BE2C (cell line): ENCODE measurements at regions not wholly inside any gene's neighbourhood (a gene's known extent, or its start where the extent isn't known, plus 50 kb on each side); places are given as distances from the start of the nearest gene placed in this dataset.

Experiments used
- DNase-seq: peaks from one replicate; pipeline ENCODE4 v3.0.0-alpha.2; 2020
- H3K27me3 ChIP-seq: fragments of 250-450 bp; sonication (Bioruptor Pico); 2 replicates; pipeline ENCODE4 v1.5.1; 2020; ENCODE audit warnings: mild to moderate bottlenecking
- H3K36me3 ChIP-seq: fragments of 250-450 bp; sonication (Bioruptor Pico); 2 replicates; pipeline ENCODE4 v1.5.1; 2020; ENCODE audit warnings: mild to moderate bottlenecking
- H3K4me1 ChIP-seq: fragments of 250-450 bp; sonication (Bioruptor Pico); 2 replicates; pipeline ENCODE4 v1.5.1; 2020
- H3K4me3 ChIP-seq: 2 replicates; pipeline ENCODE4 v1.5.1; 2011; ENCODE audit warnings: low read depth, low read length
- H3K9me3 ChIP-seq: fragments of 250-450 bp; sonication (Bioruptor Pico); 2 replicates; pipeline ENCODE4 v1.5.1; 2020
- TF ChIP-seq, protein P1 (sequence below): IDR thresholded peaks from 2 replicates; pipeline ENCODE4 v1.5.1; 2012; ENCODE audit warnings: mild to moderate bottlenecking, low read depth, low read length

DNA sequence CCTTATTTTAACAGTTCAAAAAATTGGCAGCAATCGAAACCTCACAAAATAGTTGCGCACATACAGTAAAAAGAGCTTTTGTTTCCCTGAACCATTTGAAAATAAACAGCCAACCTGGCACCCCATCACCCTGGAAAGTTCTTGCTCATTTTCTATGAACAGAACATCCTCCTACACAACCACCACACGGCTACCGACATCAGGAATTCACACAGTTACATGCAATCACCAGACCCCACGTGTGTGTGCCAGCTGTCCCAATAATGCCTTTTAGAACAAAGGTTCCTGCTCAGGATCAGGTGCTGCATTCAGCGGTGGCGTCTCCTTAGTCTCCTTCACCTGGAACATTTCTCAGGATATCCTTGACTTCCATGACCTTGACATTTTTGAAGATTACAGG, 186.5 kb downstream of the KLF13 start:
- H3K27me3 ChIP-seq, result peaks cover 5% of the 10 kb centered on the region; the same call in 1 of the 2 replicates
- H3K4me1 ChIP-seq, result no peaks in the 10 kb centered on the region
- H3K36me3 ChIP-seq, result no peaks in the 10 kb centered on the region
- no peak overlapping the region for H3K4me3 ChIP-seq
- TF ChIP-seq, protein P1, sequence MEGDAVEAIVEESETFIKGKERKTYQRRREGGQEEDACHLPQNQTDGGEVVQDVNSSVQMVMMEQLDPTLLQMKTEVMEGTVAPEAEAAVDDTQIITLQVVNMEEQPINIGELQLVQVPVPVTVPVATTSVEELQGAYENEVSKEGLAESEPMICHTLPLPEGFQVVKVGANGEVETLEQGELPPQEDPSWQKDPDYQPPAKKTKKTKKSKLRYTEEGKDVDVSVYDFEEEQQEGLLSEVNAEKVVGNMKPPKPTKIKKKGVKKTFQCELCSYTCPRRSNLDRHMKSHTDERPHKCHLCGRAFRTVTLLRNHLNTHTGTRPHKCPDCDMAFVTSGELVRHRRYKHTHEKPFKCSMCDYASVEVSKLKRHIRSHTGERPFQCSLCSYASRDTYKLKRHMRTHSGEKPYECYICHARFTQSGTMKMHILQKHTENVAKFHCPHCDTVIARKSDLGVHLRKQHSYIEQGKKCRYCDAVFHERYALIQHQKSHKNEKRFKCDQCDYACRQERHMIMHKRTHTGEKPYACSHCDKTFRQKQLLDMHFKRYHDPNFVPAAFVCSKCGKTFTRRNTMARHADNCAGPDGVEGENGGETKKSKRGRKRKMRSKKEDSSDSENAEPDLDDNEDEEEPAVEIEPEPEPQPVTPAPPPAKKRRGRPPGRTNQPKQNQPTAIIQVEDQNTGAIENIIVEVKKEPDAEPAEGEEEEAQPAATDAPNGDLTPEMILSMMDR, result no peak
- DNase-seq, result no peak
- H3K9me3 ChIP-seq, result no peaks in the 10 kb centered on the region

DNA sequence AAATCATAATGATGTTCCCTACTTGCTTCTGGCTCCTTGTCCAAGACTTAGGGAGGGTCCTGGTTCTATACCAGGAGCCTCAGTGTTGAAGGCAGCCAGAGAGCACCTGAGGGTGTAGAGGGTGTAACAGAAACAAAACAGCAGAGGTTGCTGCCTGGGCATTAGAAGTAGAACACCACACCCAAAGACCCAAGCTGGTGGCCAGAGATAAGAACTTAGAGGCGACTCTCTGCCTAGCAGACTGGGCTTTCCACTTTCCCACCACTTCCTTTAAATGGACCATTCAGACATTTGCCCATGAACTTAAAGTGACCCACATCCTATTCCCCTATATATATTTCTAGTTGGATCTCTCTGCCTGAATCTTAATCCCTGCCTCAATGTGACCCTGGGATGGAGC, 189.8 kb downstream of the KLF13 start:
- H3K36me3 ChIP-seq, result no peaks in the 10 kb centered on the region
- TF ChIP-seq, protein P1, result no peak
- no peak for DNase-seq
- no peaks in the 10 kb centered on the region for H3K4me1 ChIP-seq
- H3K9me3 ChIP-seq, result no peaks in the 10 kb centered on the region
- peaks cover 5% of the 10 kb centered on the region; the same call in 1 of the 2 replicates for H3K27me3 ChIP-seq
- no peak overlapping the region for H3K4me3 ChIP-seq

DNA sequence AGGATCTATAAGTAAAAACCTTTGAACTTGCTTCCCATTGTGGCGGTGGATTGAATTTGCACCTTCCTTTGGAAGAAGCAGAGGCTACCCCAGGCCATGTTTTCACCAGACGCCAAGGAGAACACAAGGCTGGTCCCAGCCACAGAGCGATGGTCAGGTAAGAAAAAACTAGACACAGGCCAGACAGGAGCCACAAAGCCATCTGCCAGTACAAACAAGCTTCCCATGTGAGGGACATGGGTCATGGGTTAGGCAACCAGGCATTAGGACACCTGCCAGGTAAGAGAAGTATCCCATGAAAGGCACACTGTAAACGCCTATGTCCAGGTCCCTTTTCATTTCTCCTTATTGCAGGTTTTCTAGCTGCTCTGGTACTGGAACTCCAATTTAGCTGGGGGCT, 190.2 kb downstream of the KLF13 start:
- peaks cover 5% of the 10 kb centered on the region; the same call in 1 of the 2 replicates for H3K27me3 ChIP-seq
- no peaks in the 10 kb centered on the region for H3K36me3 ChIP-seq
- H3K4me3 ChIP-seq, result no peak overlapping the region
- H3K4me1 ChIP-seq, result no peaks in the 10 kb centered on the region
- DNase-seq, result no peak
- H3K9me3 ChIP-seq, result no peaks in the 10 kb centered on the region
- TF ChIP-seq, protein P1, result no peak

DNA sequence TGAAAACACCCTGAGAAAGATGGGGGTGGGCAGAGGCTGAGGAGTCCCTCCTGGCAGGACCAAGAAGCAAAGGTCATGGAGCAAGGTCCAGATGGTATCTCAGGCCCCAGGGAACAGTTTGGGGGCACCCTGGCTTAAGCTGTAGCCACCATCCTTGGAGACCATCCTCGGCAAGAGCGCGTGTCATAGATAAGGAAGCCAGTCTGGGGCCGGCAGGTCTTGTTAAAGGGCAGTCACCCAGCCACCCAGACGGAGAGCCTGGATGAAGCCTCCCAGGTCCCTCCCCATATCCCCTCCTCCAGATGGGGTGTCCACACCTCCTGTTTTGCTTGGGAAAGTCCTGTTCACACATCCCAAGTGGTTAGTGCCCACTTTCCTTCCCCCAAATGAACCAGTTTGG, 191.1 kb downstream of the KLF13 start:
- DNase-seq, result no peak
- no peaks in the 10 kb centered on the region for H3K9me3 ChIP-seq
- TF ChIP-seq, protein P1, result no peak
- no peak overlapping the region for H3K4me3 ChIP-seq
- no peaks in the 10 kb centered on the region for H3K36me3 ChIP-seq
- H3K27me3 ChIP-seq, result peaks cover 4% of the 10 kb centered on the region; the same call in 1 of the 2 replicates
- H3K4me1 ChIP-seq, result no peaks in the 10 kb centered on the region

DNA sequence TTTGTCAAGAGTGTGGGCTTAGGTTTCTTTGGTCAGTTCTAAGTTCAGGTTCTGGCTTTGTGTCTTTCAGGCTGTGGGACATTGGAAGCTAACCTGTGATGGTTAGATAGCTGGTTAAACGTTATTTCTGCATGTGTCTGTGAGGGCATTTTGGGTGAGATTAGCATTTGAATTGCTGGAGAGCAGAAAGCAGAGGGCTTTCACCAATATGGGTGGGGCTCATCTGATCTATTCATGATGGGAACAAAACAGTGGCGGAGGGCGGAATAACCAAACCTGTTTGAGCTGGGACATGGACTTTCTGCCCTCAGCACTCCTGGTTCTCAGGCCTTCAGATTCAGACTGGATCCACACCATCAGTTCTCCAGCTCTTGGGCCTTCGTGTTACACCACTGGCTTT, 195.4 kb downstream of the KLF13 start:
- H3K4me1 ChIP-seq, result no peaks in the 10 kb centered on the region
- TF ChIP-seq, protein P1, result no peak
- no peak for DNase-seq

DNA sequence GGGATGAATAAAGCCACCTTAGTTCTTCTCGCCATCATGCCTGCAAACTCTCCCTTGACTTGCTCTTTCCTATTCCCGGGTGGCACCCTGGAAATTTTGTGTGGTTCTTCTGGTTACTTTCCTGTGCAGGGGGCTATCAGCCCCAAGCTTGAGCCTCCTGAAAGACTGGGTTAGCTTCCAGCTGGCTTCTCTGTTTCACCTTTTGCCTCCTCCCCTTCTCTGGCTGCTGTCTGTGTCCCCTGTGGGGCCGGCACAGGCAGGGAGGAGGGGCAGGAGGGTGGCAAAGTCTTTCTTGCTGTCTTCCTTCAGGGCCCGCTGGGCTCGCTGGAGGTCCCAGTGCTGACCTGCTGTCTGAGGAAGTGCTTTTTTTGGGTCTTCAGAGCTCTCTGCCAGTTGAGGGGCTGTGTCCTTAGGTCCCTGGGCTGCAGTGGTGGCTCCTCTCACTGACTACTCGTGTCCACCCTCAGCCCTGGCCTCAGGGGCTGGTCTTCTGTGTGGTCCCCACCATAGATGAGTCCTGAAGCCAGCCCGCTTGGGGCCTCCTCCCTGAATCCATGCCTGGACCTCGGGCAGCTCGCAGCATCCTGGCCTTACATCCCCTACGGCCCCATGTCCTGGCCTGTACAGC, 196.5 kb downstream of the KLF13 start:
- TF ChIP-seq, protein P1, result no peak
- Histone ChIP-seq H3K4me3 (no peak overlapping the region), H3K4me1 (no peaks in the 10 kb centered on the region), H3K27me3 (no peaks in the 10 kb centered on the region), H3K36me3 (no peaks in the 10 kb centered on the region), H3K9me3 (no peaks in the 10 kb centered on the region)
- no peak for DNase-seq

More for the DNA sequence above, 195.4 kb downstream of the KLF13 start:
- no peaks in the 10 kb centered on the region for H3K27me3 ChIP-seq
- no peaks in the 10 kb centered on the region for H3K9me3 ChIP-seq
- H3K36me3 ChIP-seq, result no peaks in the 10 kb centered on the region
- H3K4me3 ChIP-seq, result no peak overlapping the region
